H1 (cell line): ENCODE measurements at regions not wholly inside any gene's neighbourhood (a gene's known extent, or its start where the extent isn't known, plus 50 kb on each side); places are given as distances from the start of the nearest gene placed in this dataset.

Experiments used
- CTCF ChIA-PET: fragments of 300-600 bp; sonication (Branson Sonifier 250); formaldehyde crosslinking; loops from one replicate; lab custom pipeline; 2021; ENCODE audit not compliant: partially characterized antibody; lab: Charles Lee
- POLR2A ChIA-PET: fragments of 300-600 bp; sonication (Branson Sonifier 250); formaldehyde crosslinking; loops from one replicate; lab custom pipeline; 2021; ENCODE audit warnings: inconsistent platforms; ENCODE audit not compliant: partially characterized antibody; lab: Charles Lee
- DNase-seq, 2 experiments: peaks; one replicate each; pipeline versions ENCODE4 v3.0.0 to v3.0.0-alpha.2; 2010 to 2022; ENCODE audit warnings: low spot score in 2 of 2, low read depth in 1 of 2, mixed read lengths in 1 of 2
- FAIRE-seq: peaks from 2 replicates; lab custom pipeline; 2011; peaks lifted over from hg19 to GRCh38; lab: Jason Lieb, UNC
- H2AFZ ChIP-seq: 2 replicates; pipeline ENCODE4 v1.8.1; 2012; ENCODE audit warnings: low read length, inconsistent platforms
- H2AK5ac ChIP-seq: 2 replicates; pipeline ENCODE4 v1.6.1; 2013; ENCODE audit warnings: low read depth, low read length
- H2BK120ac ChIP-seq: replicated peaks from 2 replicates; pipeline ENCODE3; 2013; ENCODE audit warnings: low read depth, low read length, inconsistent platforms
- H2BK12ac ChIP-seq: 2 replicates; pipeline ENCODE4 v1.6.1; 2013; ENCODE audit warnings: low read depth, low read length
- H2BK15ac ChIP-seq: 2 replicates; pipeline ENCODE4 v1.6.1; 2013; ENCODE audit warnings: low read length
- H2BK20ac ChIP-seq: 2 replicates; pipeline ENCODE4 v1.6.1; 2013; ENCODE audit warnings: low read length
- H2BK5ac ChIP-seq: 2 replicates; pipeline ENCODE4 v1.6.1; 2013; ENCODE audit warnings: low read depth, low read length
- H3K14ac ChIP-seq: 2 replicates; pipeline ENCODE4 v1.6.1; 2013; ENCODE audit warnings: inconsistent platforms; ENCODE audit not compliant: insufficient read length
- H3K18ac ChIP-seq: 2 replicates; pipeline ENCODE4 v1.6.1; 2013; ENCODE audit warnings: low read length; ENCODE audit errors: extremely low read depth
- H3K23ac ChIP-seq: 2 replicates; pipeline ENCODE4 v1.6.1; 2013; ENCODE audit warnings: inconsistent platforms; ENCODE audit not compliant: insufficient read length
- H3K23me2 ChIP-seq: 2 replicates; pipeline ENCODE4 v1.6.1; 2013; ENCODE audit warnings: low read depth, low read length
- H3K27ac ChIP-seq: 2 replicates; pipeline ENCODE4 v1.6.1; 2011; ENCODE audit warnings: low read depth, low read length, inconsistent platforms
- H3K27me3 ChIP-seq, 4 experiments: replicated peaks in 1 of 4; 1 replicate in 1 of 4; 2 replicates in 3 of 4; pipeline versions ENCODE4 v1.6.1 to v1.8.1; 2011 to 2013; ENCODE audit warnings: low read length in 3 of 4, mild to moderate bottlenecking in 3 of 4, inconsistent platforms in 2 of 4, mixed read lengths in 2 of 4, moderate library complexity in 1 of 4; ENCODE audit not compliant: control insufficient read depth in 3 of 4, insufficient read depth in 3 of 4; ENCODE audit errors: extremely low read depth in 1 of 4
- H3K36me3 ChIP-seq, 4 experiments: 2 replicates each; pipeline versions ENCODE4 v1.6.1 to v1.8.1; 2011 to 2013; ENCODE audit warnings: mild to moderate bottlenecking in 4 of 4, low read length in 3 of 4, moderate library complexity in 2 of 4, control low read depth in 1 of 4, inconsistent platforms in 1 of 4; ENCODE audit not compliant: insufficient read depth in 4 of 4, control insufficient read depth in 2 of 4
- H3K4ac ChIP-seq: replicated peaks from 2 replicates; pipeline ENCODE3; 2013; ENCODE audit warnings: low read length, low read depth, mixed read lengths, inconsistent platforms; ENCODE audit not compliant: insufficient read length
- H3K4me1 ChIP-seq, 4 experiments: replicated peaks in 1 of 4; 1 replicate in 1 of 4; 2 replicates in 3 of 4; pipeline versions ENCODE4 v1.6.1 to v1.8.1; 2011 to 2013; ENCODE audit warnings: low read length in 3 of 4, inconsistent platforms in 2 of 4, mixed read lengths in 1 of 4; ENCODE audit not compliant: insufficient read depth in 4 of 4, control insufficient read depth in 3 of 4
- H3K4me2 ChIP-seq, 2 experiments: 2 replicates each; pipeline versions ENCODE4 v1.6.1 to v1.8.1; 2011 to 2013; ENCODE audit warnings: low read depth in 2 of 2, low read length in 2 of 2, control low read depth in 1 of 2, inconsistent platforms in 1 of 2, mild to moderate bottlenecking in 1 of 2; ENCODE audit not compliant: insufficient read depth in 1 of 2
- H3K4me3 ChIP-seq, 4 experiments: fragments of 200-600, 300-600 bp in 1 of 4; sonication (generic), shearing (Covaris generic), sonication (Bioruptor Twin) in 1 of 4; 2 replicates each; pipeline versions ENCODE4 v1.5.1 to v1.8.1; 2011 to 2016; ENCODE audit warnings: low read length in 4 of 4, low read depth in 3 of 4, control low read depth in 2 of 4, inconsistent platforms in 2 of 4, mild to moderate bottlenecking in 2 of 4, mixed read lengths in 1 of 4, moderate library complexity in 1 of 4; ENCODE audit not compliant: insufficient read depth in 2 of 4; ENCODE audit errors: extremely low read depth in 1 of 4
- H3K56ac ChIP-seq: replicated peaks from 2 replicates; pipeline ENCODE3; 2013; ENCODE audit warnings: low read depth, mild to moderate bottlenecking, mixed read lengths, low read length, inconsistent platforms; ENCODE audit not compliant: insufficient read length
- H3K79me1 ChIP-seq: 2 replicates; pipeline ENCODE4 v1.6.1; 2013; ENCODE audit warnings: low read depth, low read length, control low read depth
- H3K79me2 ChIP-seq, 2 experiments: 2 replicates each; pipeline versions ENCODE4 v1.6.1 to v1.8.1; 2012 to 2013; ENCODE audit warnings: low read length in 2 of 2, mild to moderate bottlenecking in 2 of 2, inconsistent platforms in 1 of 2; ENCODE audit not compliant: insufficient read depth in 2 of 2, control insufficient read depth in 1 of 2
- H3K9ac ChIP-seq, 4 experiments: replicated peaks in 1 of 4; 1 replicate in 1 of 4; 2 replicates in 3 of 4; pipeline versions ENCODE4 v1.6.1 to v1.8.1; 2011 to 2013; ENCODE audit warnings: low read depth in 3 of 4, low read length in 3 of 4, control low read depth in 2 of 4, mild to moderate bottlenecking in 2 of 4, moderate library complexity in 2 of 4, inconsistent platforms in 1 of 4; ENCODE audit errors: extremely low read depth in 1 of 4
- H3K9me3 ChIP-seq, 2 experiments: 2 replicates each; pipeline versions ENCODE4 v1.6.1 to v1.8.1; 2012 to 2013; ENCODE audit warnings: mild to moderate bottlenecking in 2 of 2, moderate library complexity in 2 of 2, control low read depth in 1 of 2, inconsistent platforms in 1 of 2, low read depth in 1 of 2, low read length in 1 of 2, mixed read lengths in 1 of 2; ENCODE audit not compliant: insufficient read depth in 2 of 2
- H4K20me1 ChIP-seq, 2 experiments: replicated peaks in 1 of 2; 2 replicates each; pipeline versions ENCODE3 to v1.8.1; 2011 to 2013; ENCODE audit warnings: inconsistent platforms in 2 of 2, low read length in 2 of 2, mild to moderate bottlenecking in 1 of 2; ENCODE audit not compliant: insufficient read depth in 2 of 2, control insufficient read depth in 1 of 2
- H4K5ac ChIP-seq: 2 replicates; pipeline ENCODE4 v1.6.1; 2013; ENCODE audit warnings: low read length, low read depth, mixed read lengths, inconsistent platforms; ENCODE audit not compliant: insufficient read length
- H4K8ac ChIP-seq: 2 replicates; pipeline ENCODE4 v1.8.0; 2013; ENCODE audit warnings: mild to moderate bottlenecking, moderate library complexity, low read length, inconsistent platforms; ENCODE audit not compliant: insufficient read depth; ENCODE audit errors: extremely low read depth
- H4K91ac ChIP-seq: replicated peaks from 2 replicates; pipeline ENCODE3; 2013; ENCODE audit warnings: low read length, mixed read lengths, inconsistent platforms; ENCODE audit not compliant: insufficient read length
- CHD1 ChIP-seq: IDR thresholded peaks from 2 replicates; pipeline ENCODE4 v1.6.1; 2012; ENCODE audit warnings: low read depth, low read length, improper control_type of control experiment
- WGBS, 2 experiments: shearing (Covaris generic) in 1 of 2; methylation state at CpG; one replicate each; pipeline versions ENCODE4 v1.1.6 to v1.1.7; 2013 to 2015; ENCODE audit warnings: low lambda C conversion rate in 2 of 2, mixed read lengths in 2 of 2, inconsistent platforms in 1 of 2, low coverage in 1 of 2, missing lambda C conversion rate in 1 of 2; ENCODE audit not compliant: insufficient replicate concordance in 2 of 2, insufficient coverage in 1 of 2, insufficient read length in 1 of 2; ENCODE audit errors: extremely low coverage in 1 of 2, missing lambda C conversion rate in 1 of 2; 5-methylcytosine and 5-hydroxymethylcytosine counted together

- Histone ChIP-seq H2BK5ac (no peak overlapping the region), H4K8ac (no peak overlapping the region), H3K79me1 (no peaks in the 10 kb centered on the region), H3K9me3 (no peaks in the 10 kb centered on the region), H2BK20ac (no peak overlapping the region), H3K56ac (no peak overlapping the region), H3K27ac (no peak overlapping the region), H3K27me3 (no peaks in the 10 kb centered on the region), H3K4me3 (no peak overlapping the region), H4K91ac (no peak overlapping the region), H3K4me1 (no peaks in the 10 kb centered on the region), H2AFZ (peak overlapping the region; percentile 67; the same call in 1 of the 2 replicates), H3K23me2 (no peaks in the 10 kb centered on the region), H3K9ac (no peak overlapping the region), H2BK15ac (no peak overlapping the region), H3K14ac (no peak overlapping the region), H4K5ac (no peak overlapping the region), H3K4ac (no peak overlapping the region), H4K20me1 (no peaks in the 10 kb centered on the region), H2AK5ac (no peak overlapping the region), H3K36me3 (no peaks in the 10 kb centered on the region), H2BK120ac (no peak overlapping the region), H2BK12ac (no peak overlapping the region), H3K23ac (no peak overlapping the region), H3K18ac (no peak overlapping the region), H3K4me2 (no peak overlapping the region), H3K79me2 (no peaks in the 10 kb centered on the region)
- FAIRE-seq (no peak), DNase-seq (no peak)
- 95% methylated on average over 4 of the region's 4 CpGs; no CpG with 5 or more reads in 1 of the 2 experiments for WGBS, 2 experiments
- ChIA-PET POLR2A (no interaction called here), CTCF (no interaction called here)
- no peak for TF ChIP-seq CHD1
Observed at GRCh38 chr13:58467176-58467575, 835.6 kb downstream of the PCDH17 start.
